ENCODE measurements at regions not wholly inside any gene's neighbourhood (a gene's known extent, or its start where the extent isn't known, plus 50 kb on each side); places are given as distances from the start of the nearest gene placed in this dataset.

- DNase-seq: no peak
Measured at GRCh38 chr13:22018076-22018835, 347.4 kb downstream of the FGF9 start.

GRCh38 chr13:22018836-22019210, 347.9 kb downstream of the FGF9 start:
- no peak for DNase-seq

GRCh38 chr13:22024381-22024994, 353.6 kb downstream of the FGF9 start:
- DNase-seq: no peak

GRCh38 chr13:22027566-22027965, 356.7 kb downstream of the FGF9 start:
- no peak for DNase-seq

- no peak for DNase-seq
Measured at GRCh38 chr13:22028831-22029230, 358.0 kb downstream of the FGF9 start.

- no peak for DNase-seq
Measured at GRCh38 chr13:22030321-22030720, 359.4 kb downstream of the FGF9 start.

- DNase-seq: no peak
Measured at GRCh38 chr13:22031702-22032286, 360.9 kb downstream of the FGF9 start.

GRCh38 chr13:22032905-22033304, 362.0 kb downstream of the FGF9 start:
- no peak for DNase-seq

- DNase-seq: no peak
Measured at GRCh38 chr13:22039961-22040360, 369.1 kb downstream of the FGF9 start.

- DNase-seq: no peak
Measured at GRCh38 chr13:22040810-22041364, 370.0 kb downstream of the FGF9 start.

- DNase-seq: no peak
Measured at GRCh38 chr13:22041741-22042140, 370.9 kb downstream of the FGF9 start.

- no peak for DNase-seq
Measured at GRCh38 chr13:22047082-22047784, 376.4 kb downstream of the FGF9 start.

- DNase-seq: no peak
Measured at GRCh38 chr13:22047785-22048104, 376.9 kb downstream of the FGF9 start.

GRCh38 chr13:22049384-22049783, 378.5 kb downstream of the FGF9 start:
- no peak for DNase-seq

- no peak for DNase-seq
Measured at GRCh38 chr13:22050951-22051563, 380.2 kb downstream of the FGF9 start.

GRCh38 chr13:22053053-22053452, 382.2 kb downstream of the FGF9 start:
- DNase-seq: no peak

GRCh38 chr13:22055259-22055658, 384.4 kb downstream of the FGF9 start:
- DNase-seq: no peak

- DNase-seq: no peak
Measured at GRCh38 chr13:22060187-22060586, 389.3 kb downstream of the FGF9 start.

- DNase-seq: peak; percentile 70 to 72
Measured at GRCh38 chr13:22061371-22061805, 390.5 kb downstream of the FGF9 start.

GRCh38 chr13:22061806-22062391, 391.0 kb downstream of the FGF9 start:
- DNase-seq: no peak

GRCh38 chr13:22062478-22063205, 391.8 kb downstream of the FGF9 start:
- DNase-seq: peak in 1 of 2 experiments; percentile 36
